ENCODE measurements at regions not wholly inside any gene's neighbourhood (a gene's known extent, or its start where the extent isn't known, plus 50 kb on each side); places are given as distances from the start of the nearest gene placed in this dataset.

DNA sequence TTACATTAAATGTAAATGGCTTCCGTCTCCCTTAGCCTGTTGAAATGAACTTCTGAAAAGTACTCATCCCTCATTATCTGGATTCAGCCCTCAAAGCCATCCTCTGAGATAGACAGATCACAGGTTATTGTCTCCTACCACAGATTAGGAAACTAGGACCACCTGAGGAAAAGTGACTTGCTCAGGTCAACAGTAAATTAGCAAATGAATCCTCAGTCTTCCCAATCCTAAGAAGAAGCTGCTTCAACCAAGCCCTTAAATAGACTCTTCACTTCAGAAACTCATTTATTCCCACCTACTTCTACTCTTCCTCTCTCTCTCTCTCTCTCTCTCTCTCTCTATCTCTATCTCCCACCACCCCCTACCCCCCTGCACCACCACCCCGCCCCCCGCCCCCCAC is 152.3 kb downstream of the DMRTA2 start:
- Histone ChIP-seq H3K27me3 (ENCODE audit: insufficient read depth, low read depth, severe bottlenecking) (no peaks in the 10 kb centered on the region), H3K36me3 (no peaks in the 10 kb centered on the region), H3K9me3 (ENCODE audit: severe bottlenecking) (no peaks in the 10 kb centered on the region), H3K27ac (no peak overlapping the region), H3K4me3 (ENCODE audit: low read depth, low read length) (no peak overlapping the region)
- TF ChIP-seq, protein P1, sequence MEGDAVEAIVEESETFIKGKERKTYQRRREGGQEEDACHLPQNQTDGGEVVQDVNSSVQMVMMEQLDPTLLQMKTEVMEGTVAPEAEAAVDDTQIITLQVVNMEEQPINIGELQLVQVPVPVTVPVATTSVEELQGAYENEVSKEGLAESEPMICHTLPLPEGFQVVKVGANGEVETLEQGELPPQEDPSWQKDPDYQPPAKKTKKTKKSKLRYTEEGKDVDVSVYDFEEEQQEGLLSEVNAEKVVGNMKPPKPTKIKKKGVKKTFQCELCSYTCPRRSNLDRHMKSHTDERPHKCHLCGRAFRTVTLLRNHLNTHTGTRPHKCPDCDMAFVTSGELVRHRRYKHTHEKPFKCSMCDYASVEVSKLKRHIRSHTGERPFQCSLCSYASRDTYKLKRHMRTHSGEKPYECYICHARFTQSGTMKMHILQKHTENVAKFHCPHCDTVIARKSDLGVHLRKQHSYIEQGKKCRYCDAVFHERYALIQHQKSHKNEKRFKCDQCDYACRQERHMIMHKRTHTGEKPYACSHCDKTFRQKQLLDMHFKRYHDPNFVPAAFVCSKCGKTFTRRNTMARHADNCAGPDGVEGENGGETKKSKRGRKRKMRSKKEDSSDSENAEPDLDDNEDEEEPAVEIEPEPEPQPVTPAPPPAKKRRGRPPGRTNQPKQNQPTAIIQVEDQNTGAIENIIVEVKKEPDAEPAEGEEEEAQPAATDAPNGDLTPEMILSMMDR (IDR thresholded peaks at IDR 0.05; ENCODE audit: low read depth, low read length): no peak
- no peak for DNase-seq

- no peak for DNase-seq
- no peaks in the 10 kb centered on the region for H3K27me3 ChIP-seq (ENCODE audit: insufficient read depth, low read depth, severe bottlenecking)
These were observed 155.2 kb downstream of the DMRTA2 start for GRCh38 chr1:50268049-50268448.

DNA sequence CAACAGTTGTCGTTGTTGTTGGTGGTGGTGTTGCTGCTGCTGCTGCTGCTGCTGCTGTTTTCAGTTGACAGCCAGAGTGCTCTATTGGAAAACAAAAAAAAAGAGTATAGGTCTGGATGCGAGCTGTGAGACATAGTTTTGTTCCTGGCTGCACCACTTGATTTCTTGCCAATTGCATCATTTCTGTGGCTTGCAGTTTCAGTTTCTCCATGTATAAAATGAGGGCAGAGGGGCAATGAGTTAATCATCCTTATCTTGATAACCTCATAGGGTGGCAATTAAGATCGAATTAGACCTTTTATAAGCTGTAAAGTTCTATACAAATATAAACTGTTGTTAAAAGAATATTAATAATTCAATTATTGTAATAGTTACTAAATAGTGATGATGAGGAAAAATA is 156.7 kb downstream of the DMRTA2 start:
- Histone ChIP-seq H3K27ac (no peak overlapping the region), H3K36me3 (no peaks in the 10 kb centered on the region), H3K27me3 (ENCODE audit: insufficient read depth, low read depth, severe bottlenecking) (no peaks in the 10 kb centered on the region), H3K4me3 (ENCODE audit: low read depth, low read length) (no peak overlapping the region), H3K9me3 (ENCODE audit: severe bottlenecking) (no peaks in the 10 kb centered on the region)
- TF ChIP-seq, protein P1 (IDR thresholded peaks at IDR 0.05; ENCODE audit: low read depth, low read length): no peak
- DNase-seq: no peak

More at GRCh38 chr1:50268049-50268448, 155.2 kb downstream of the DMRTA2 start:
- TF ChIP-seq, protein P1 (IDR thresholded peaks at IDR 0.05; ENCODE audit: low read depth, low read length): no peak
- no peaks in the 10 kb centered on the region for H3K36me3 ChIP-seq
- no peak overlapping the region for H3K4me3 ChIP-seq (ENCODE audit: low read depth, low read length)
- no peaks in the 10 kb centered on the region for H3K9me3 ChIP-seq (ENCODE audit: severe bottlenecking)
- H3K27ac ChIP-seq: no peak overlapping the region

DNA sequence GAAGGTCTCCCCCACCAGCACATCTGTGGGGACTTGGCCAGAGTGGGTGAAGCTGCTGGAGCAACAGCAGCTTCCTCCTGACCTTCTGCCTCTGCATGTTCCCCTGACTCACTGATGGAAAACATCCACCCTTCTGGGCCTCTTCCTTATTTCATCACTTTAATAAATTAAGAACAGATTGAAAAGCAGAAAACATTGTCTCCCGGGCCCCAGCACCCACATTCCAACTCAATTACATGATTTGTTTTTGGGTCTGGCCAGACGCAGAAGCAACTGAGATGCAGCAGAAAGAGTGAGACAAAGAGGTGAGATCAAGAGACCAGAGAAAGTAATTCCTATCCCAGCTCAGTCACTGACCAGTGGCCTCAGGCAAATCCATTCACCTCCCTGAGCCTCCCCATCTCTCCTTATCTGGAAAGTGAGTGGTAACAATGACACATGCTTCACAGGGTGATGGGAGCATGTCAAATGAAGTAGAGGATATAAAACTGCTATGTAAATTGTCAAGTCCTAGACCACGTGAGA is 157.1 kb downstream of the ELAVL4 start:
- Histone ChIP-seq H3K9me3 (ENCODE audit: severe bottlenecking) (no peaks in the 10 kb centered on the region), H3K36me3 (no peaks in the 10 kb centered on the region), H3K4me3 (ENCODE audit: low read depth, low read length) (no peak overlapping the region), H3K27ac (no peak overlapping the region), H3K27me3 (ENCODE audit: insufficient read depth, low read depth, severe bottlenecking) (no peaks in the 10 kb centered on the region)
- no peak for DNase-seq
- TF ChIP-seq, protein P1 (IDR thresholded peaks at IDR 0.05; ENCODE audit: low read depth, low read length): no peak

DNA sequence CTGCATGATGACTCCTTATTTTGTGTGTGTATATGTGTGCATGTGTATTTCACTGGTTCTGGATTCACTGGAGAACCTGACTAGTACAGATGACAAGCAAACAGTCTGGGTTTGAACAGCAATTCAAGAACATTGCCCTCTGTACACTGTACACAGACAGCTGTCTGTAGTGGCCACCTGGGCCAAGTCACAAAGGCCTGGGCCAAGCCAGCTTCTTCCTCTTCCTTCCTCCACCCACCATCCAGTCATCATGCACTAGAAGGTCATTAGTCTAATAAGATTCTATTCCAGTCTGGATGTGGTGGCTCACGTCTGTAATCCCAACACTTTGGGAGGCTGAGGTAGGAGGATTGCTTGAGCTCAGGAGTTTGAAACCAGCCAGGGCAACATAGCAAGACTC is 155.9 kb downstream of the ELAVL4 start:
- no peak for DNase-seq
- H3K27ac ChIP-seq: no peak overlapping the region
- H3K4me3 ChIP-seq (ENCODE audit: low read depth, low read length): no peak overlapping the region

More for the DNA sequence above, 155.9 kb downstream of the ELAVL4 start:
- TF ChIP-seq, protein P1 (IDR thresholded peaks at IDR 0.05; ENCODE audit: low read depth, low read length): no peak
- H3K27me3 ChIP-seq (ENCODE audit: insufficient read depth, low read depth, severe bottlenecking): no peaks in the 10 kb centered on the region
- H3K9me3 ChIP-seq (ENCODE audit: severe bottlenecking): no peaks in the 10 kb centered on the region
- H3K36me3 ChIP-seq: no peaks in the 10 kb centered on the region
